ENCODE measurements at regions not wholly inside any gene's neighbourhood (a gene's known extent, or its start where the extent isn't known, plus 50 kb on each side); places are given as distances from the start of the nearest gene placed in this dataset.
"Not testable (repeated sequence)": the region's sequence is repeated elsewhere in the genome, so short reads cannot be mapped to it uniquely, and the experiment has no call there.

- DNase-seq: no peak
Observed at GRCh38 chr11:109680127-109680526, 258.1 kb downstream of the C11orf87 start.

GRCh38 chr11:109682788-109683187, 260.8 kb downstream of the C11orf87 start:
- H3K9me3 ChIP-seq (ENCODE audit: control insufficient read depth, low read length); ATAC-seq; H3K4me1 ChIP-seq (ENCODE audit: control insufficient read depth, insufficient read depth, low read length); DNase-seq; intact Hi-C loops (cut with DNase I); H3K27ac ChIP-seq (ENCODE audit: low read length); H3K4me3 ChIP-seq (ENCODE audit: low read length); H3K27me3 ChIP-seq (ENCODE audit: control insufficient read depth, insufficient read depth): not testable (repeated sequence)
- 95% methylated on average over 1 of the region's 1 CpG for WGBS

More at GRCh38 chr11:109680127-109680526, 258.1 kb downstream of the C11orf87 start:
- ATAC-seq: no peak
- H3K27me3 ChIP-seq (ENCODE audit: control insufficient read depth, insufficient read depth): no peaks in the 10 kb centered on the region
- H3K27ac ChIP-seq (ENCODE audit: low read length): no peak overlapping the region
- intact Hi-C loops (cut with DNase I): no loop called here
- H3K4me1 ChIP-seq (ENCODE audit: control insufficient read depth, insufficient read depth, low read length): no peaks in the 10 kb centered on the region
- no peaks in the 10 kb centered on the region for H3K9me3 ChIP-seq (ENCODE audit: control insufficient read depth, low read length)
- H3K4me3 ChIP-seq (ENCODE audit: low read length): no peak overlapping the region

- ATAC-seq: no peak
Observed at GRCh38 chr11:109695696-109696095, 273.7 kb downstream of the C11orf87 start.

GRCh38 chr11:109696191-109696897, 274.4 kb downstream of the C11orf87 start:
- Histone ChIP-seq H3K27me3 (ENCODE audit: control insufficient read depth, insufficient read depth) (no peaks in the 10 kb centered on the region), H3K4me3 (ENCODE audit: low read length) (no peak overlapping the region), H3K9me3 (ENCODE audit: control insufficient read depth, low read length) (peaks cover 6% of the 10 kb centered on the region), H3K4me1 (ENCODE audit: control insufficient read depth, insufficient read depth, low read length) (no peaks in the 10 kb centered on the region), H3K27ac (ENCODE audit: low read length) (no peak overlapping the region)
- 68% methylated on average over 3 of the region's 3 CpGs for WGBS
- intact Hi-C loops (cut with DNase I): no loop called here
- no peak for DNase-seq
- ATAC-seq: no peak

More at GRCh38 chr11:109695696-109696095, 273.7 kb downstream of the C11orf87 start:
- WGBS: 76% methylated on average over 4 of the region's 4 CpGs
- intact Hi-C loops (cut with DNase I): no loop called here
- DNase-seq: no peak
- Histone ChIP-seq H3K4me1 (ENCODE audit: control insufficient read depth, insufficient read depth, low read length) (no peaks in the 10 kb centered on the region), H3K9me3 (ENCODE audit: control insufficient read depth, low read length) (peaks cover 6% of the 10 kb centered on the region), H3K27ac (ENCODE audit: low read length) (no peak overlapping the region), H3K4me3 (ENCODE audit: low read length) (no peak overlapping the region), H3K27me3 (ENCODE audit: control insufficient read depth, insufficient read depth) (no peaks in the 10 kb centered on the region)

GRCh38 chr11:109697140-109697843, 275.3 kb downstream of the C11orf87 start:
- Histone ChIP-seq H3K4me1 (ENCODE audit: control insufficient read depth, insufficient read depth, low read length) (no peaks in the 10 kb centered on the region), H3K27ac (ENCODE audit: low read length) (no peak overlapping the region), H3K9me3 (ENCODE audit: control insufficient read depth, low read length) (peaks cover 6% of the 10 kb centered on the region), H3K4me3 (ENCODE audit: low read length) (no peak overlapping the region), H3K27me3 (ENCODE audit: control insufficient read depth, insufficient read depth) (no peaks in the 10 kb centered on the region)
- peak in 1 of 2 donors; percentile 22 for ATAC-seq
- WGBS: 51% methylated on average over 4 of the region's 4 CpGs
- intact Hi-C loops (cut with DNase I): no loop called here
- DNase-seq: no peak

- Histone ChIP-seq H3K27ac (ENCODE audit: low read length) (no peak overlapping the region), H3K9me3 (ENCODE audit: control insufficient read depth, low read length) (peaks cover 6% of the 10 kb centered on the region), H3K27me3 (ENCODE audit: control insufficient read depth, insufficient read depth) (no peaks in the 10 kb centered on the region), H3K4me3 (ENCODE audit: low read length) (no peak overlapping the region), H3K4me1 (ENCODE audit: control insufficient read depth, insufficient read depth, low read length) (no peaks in the 10 kb centered on the region)
- no peak for DNase-seq
- intact Hi-C loops (cut with DNase I): no loop called here
- ATAC-seq: no peak
Observed at GRCh38 chr11:109698237-109698636, 276.2 kb downstream of the C11orf87 start.

- DNase-seq: no peak
Observed at GRCh38 chr11:109704432-109704831, 282.4 kb downstream of the C11orf87 start.

GRCh38 chr11:109706945-109707344, 285.0 kb downstream of the C11orf87 start:
- no peaks in the 10 kb centered on the region for H3K27me3 ChIP-seq (ENCODE audit: control insufficient read depth, insufficient read depth)
- intact Hi-C loops (cut with DNase I): no loop called here
- H3K4me3 ChIP-seq (ENCODE audit: low read length): no peak overlapping the region
- no peaks in the 10 kb centered on the region for H3K9me3 ChIP-seq (ENCODE audit: control insufficient read depth, low read length)
- no peak overlapping the region for H3K27ac ChIP-seq (ENCODE audit: low read length)
- no peak for ATAC-seq
- no peaks in the 10 kb centered on the region for H3K4me1 ChIP-seq (ENCODE audit: control insufficient read depth, insufficient read depth, low read length)
- WGBS: 92% methylated on average over 1 of the region's 1 CpG
- DNase-seq: no peak

More at GRCh38 chr11:109704432-109704831, 282.4 kb downstream of the C11orf87 start:
- H3K4me1 ChIP-seq (ENCODE audit: control insufficient read depth, insufficient read depth, low read length): no peaks in the 10 kb centered on the region
- H3K4me3 ChIP-seq (ENCODE audit: low read length): no peak overlapping the region
- H3K27me3 ChIP-seq (ENCODE audit: control insufficient read depth, insufficient read depth): no peaks in the 10 kb centered on the region
- WGBS: 83% methylated on average over 4 of the region's 4 CpGs
- H3K27ac ChIP-seq (ENCODE audit: low read length): no peak overlapping the region
- H3K9me3 ChIP-seq (ENCODE audit: control insufficient read depth, low read length): no peaks in the 10 kb centered on the region
- ATAC-seq: no peak
- intact Hi-C loops (cut with DNase I): no loop called here

- H3K9me3 ChIP-seq (ENCODE audit: control insufficient read depth, low read length): no peaks in the 10 kb centered on the region
- H3K4me3 ChIP-seq (ENCODE audit: low read length): no peak overlapping the region
- intact Hi-C loops (cut with DNase I): no loop called here
- DNase-seq (no peak), ATAC-seq (no peak)
- H3K4me1 ChIP-seq (ENCODE audit: control insufficient read depth, insufficient read depth, low read length): no peaks in the 10 kb centered on the region
- no peaks in the 10 kb centered on the region for H3K27me3 ChIP-seq (ENCODE audit: control insufficient read depth, insufficient read depth)
- WGBS: 76% methylated on average over 2 of the region's 2 CpGs
- no peak overlapping the region for H3K27ac ChIP-seq (ENCODE audit: low read length)
Observed at GRCh38 chr11:109707411-109707810, 285.4 kb downstream of the C11orf87 start.

- intact Hi-C loops (cut with DNase I): no loop called here
- H3K27ac ChIP-seq (ENCODE audit: low read length): no peak overlapping the region
Observed at GRCh38 chr11:109708184-109708583, 286.2 kb downstream of the C11orf87 start.

GRCh38 chr11:109714444-109714843, 292.5 kb downstream of the C11orf87 start:
- DNase-seq; H3K27me3 ChIP-seq (ENCODE audit: control insufficient read depth, insufficient read depth); H3K4me3 ChIP-seq (ENCODE audit: low read length); H3K4me1 ChIP-seq (ENCODE audit: control insufficient read depth, insufficient read depth, low read length); intact Hi-C loops (cut with DNase I); H3K9me3 ChIP-seq (ENCODE audit: control insufficient read depth, low read length); ATAC-seq; H3K27ac ChIP-seq (ENCODE audit: low read length): not testable (repeated sequence)
- WGBS: 91% methylated on average over 2 of the region's 2 CpGs

More at GRCh38 chr11:109708184-109708583, 286.2 kb downstream of the C11orf87 start:
- no peaks in the 10 kb centered on the region for H3K27me3 ChIP-seq (ENCODE audit: control insufficient read depth, insufficient read depth)
- 46% methylated on average over 1 of the region's 1 CpG for WGBS
- H3K4me3 ChIP-seq (ENCODE audit: low read length): no peak overlapping the region
- no peak for DNase-seq
- H3K4me1 ChIP-seq (ENCODE audit: control insufficient read depth, insufficient read depth, low read length): no peaks in the 10 kb centered on the region
- ATAC-seq: no peak
- H3K9me3 ChIP-seq (ENCODE audit: control insufficient read depth, low read length): no peaks in the 10 kb centered on the region

Data from right cardiac atrium (tissue), 5 donors.